GM19324 (cell line): ENCODE measurements at regions not wholly inside any gene's neighbourhood (a gene's known extent, or its start where the extent isn't known, plus 50 kb on each side); places are given as distances from the start of the nearest gene placed in this dataset.

Source experiments
- ATAC-seq: cut with Tn5 transposase; IDR thresholded peaks from one replicate; pipeline ENCODE4 v1.9.1; 2021; ENCODE audit warnings: mild to moderate bottlenecking, moderate library complexity; ENCODE audit not compliant: unreplicated experiment, low FRiP score

DNA sequence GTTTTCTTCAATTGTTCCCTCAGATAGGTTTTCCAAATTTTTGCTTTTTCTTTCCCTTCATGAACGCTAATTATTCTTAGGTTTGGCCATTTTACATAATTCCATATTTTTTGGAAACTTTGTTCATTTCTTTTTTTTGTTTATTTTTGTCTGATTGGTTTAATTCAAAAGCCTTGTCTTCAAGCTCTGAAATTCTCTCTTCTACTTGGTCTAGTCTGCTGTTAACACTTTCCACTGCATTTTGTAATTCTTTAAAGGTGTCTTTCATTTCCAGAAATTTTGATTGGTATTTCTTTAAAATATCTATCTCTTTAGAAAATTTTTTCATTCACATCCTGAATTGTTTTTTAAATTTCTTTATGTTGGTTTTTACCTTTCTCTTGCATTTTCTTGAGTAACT is 63.9 kb upstream of the VLDLR start:
- ATAC-seq: no peak

DNA sequence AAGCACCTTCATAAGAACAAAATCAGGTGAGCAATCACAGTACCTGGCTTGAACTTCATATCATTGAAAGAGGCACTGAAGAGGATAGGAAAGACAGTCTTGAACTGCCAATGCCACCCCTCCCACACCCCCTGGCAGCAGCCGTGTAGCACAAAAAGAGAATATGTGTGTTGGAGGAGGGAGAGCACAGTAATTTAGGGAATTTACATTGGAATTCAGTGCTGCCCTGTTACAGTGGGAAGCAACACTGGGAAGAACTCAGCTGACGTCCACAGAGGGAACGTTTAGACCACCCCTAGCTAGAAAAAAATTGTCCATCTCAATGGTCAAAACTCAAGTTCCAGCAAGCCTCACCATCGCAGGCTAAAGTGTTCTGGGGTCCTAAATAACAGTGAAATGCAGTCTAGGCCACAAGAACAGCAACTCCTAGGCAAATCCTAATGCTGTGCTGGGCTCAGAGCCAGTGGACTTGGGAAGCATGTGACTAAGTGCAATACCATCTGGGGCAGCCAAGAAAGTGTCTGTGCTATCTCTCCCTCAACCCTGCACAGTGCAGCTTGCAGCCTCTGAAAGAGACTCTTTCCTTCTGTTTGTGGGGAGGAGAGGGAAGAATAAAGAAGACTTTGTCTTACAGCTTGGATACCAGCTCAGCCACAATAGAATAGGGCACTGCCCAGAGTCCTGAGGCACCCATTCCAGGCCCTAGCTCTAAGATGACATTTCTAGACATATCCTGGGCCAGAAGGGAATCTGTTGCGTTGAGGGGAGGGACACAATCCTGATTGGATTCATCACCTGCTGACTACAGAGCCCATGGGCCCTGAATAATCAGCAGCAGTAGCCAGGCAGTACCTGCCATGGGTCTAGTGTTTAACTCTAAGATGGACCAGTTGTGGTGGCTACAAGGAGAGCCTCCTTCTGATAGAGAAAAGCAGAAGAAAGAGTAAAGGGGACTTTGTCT is 62.1 kb upstream of the VLDLR start:
- ATAC-seq: no peak

GRCh38 chr9:2560180-2560579 is 61.4 kb upstream of the VLDLR start:
- ATAC-seq: no peak

- no peak for ATAC-seq
These were observed 55.8 kb upstream of the VLDLR start for GRCh38 chr9:2565676-2566340.

DNA sequence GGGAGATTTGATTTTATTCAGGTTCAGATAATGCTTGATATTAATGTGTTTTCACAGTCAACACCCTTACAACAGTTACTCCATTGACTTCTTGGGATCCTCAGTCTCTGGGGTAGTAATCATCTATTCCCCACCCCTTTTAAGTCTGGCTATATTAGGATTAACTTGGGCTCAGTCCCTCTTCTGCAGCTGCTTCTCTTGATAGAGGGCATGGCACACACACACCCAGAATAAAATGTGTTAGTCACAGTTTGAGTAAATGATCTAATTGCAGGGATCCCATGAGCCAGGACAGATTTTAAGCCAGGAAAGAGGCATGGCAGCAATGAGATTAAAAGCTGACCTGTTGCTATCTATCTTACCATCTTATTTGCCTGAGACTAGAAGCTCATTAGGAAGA is 53.7 kb upstream of the VLDLR start:
- no peak for ATAC-seq

GRCh38 chr9:2568689-2569088 is 52.9 kb upstream of the VLDLR start:
- no peak for ATAC-seq

GRCh38 chr9:2570615-2571479 is 50.7 kb upstream of the VLDLR start:
- no peak for ATAC-seq
